Natural killer cell treated with Interleukin-12 subunit alpha and Interleukin-12 subunit beta and Interleukin-15 and Interleukin-18, amount 100 ng/mL, for 72 hours (primary cell): ENCODE measurements at regions not wholly inside any gene's neighbourhood (a gene's known extent, or its start where the extent isn't known, plus 50 kb on each side); places are given as distances from the start of the nearest gene placed in this dataset.

Experiments
- ATAC-seq, 2 donors: fragments of 150-1000 bp; cut with Tn5 transposase in 1 of 2; sonication (Bioruptor Pico), chemical (Tn5 transposase) in 1 of 2; 2 replicates each; pipeline ENCODE4 v1.10.0; 2021
- DNase-seq: peaks from one replicate; pipeline ENCODE4 v3.0.0; 2022; ENCODE audit warnings: low spot score
- H3K27ac Mint-ChIP-seq, 2 donors: 1 replicate in 1 of 2; 2 replicates in 1 of 2; pipeline ENCODE4 v1.8.0; 2022; ENCODE audit warnings: mixed read lengths in 2 of 2, mild to moderate bottlenecking in 1 of 2, moderate library complexity in 1 of 2
- H3K27me3 Mint-ChIP-seq, 2 donors: 1 replicate in 1 of 2; 2 replicates in 1 of 2; pipeline ENCODE4 v1.8.0; 2022; ENCODE audit warnings: mixed read lengths in 2 of 2
- H3K36me3 Mint-ChIP-seq: one replicate; pipeline ENCODE4 v1.8.0; 2022; ENCODE audit warnings: mixed read lengths
- H3K4me1 Mint-ChIP-seq, 2 donors: 1 replicate in 1 of 2; 2 replicates in 1 of 2; pipeline ENCODE4 v1.8.0; 2022; ENCODE audit warnings: low read depth in 2 of 2, mixed read lengths in 2 of 2, mild to moderate bottlenecking in 1 of 2
- H3K4me3 Mint-ChIP-seq: one replicate; pipeline ENCODE4 v1.8.0; 2022; ENCODE audit warnings: mixed read lengths
- H3K9me3 Mint-ChIP-seq: 2 replicates; pipeline ENCODE4 v1.8.0; 2022; ENCODE audit warnings: mixed read lengths

GRCh38 chr15:34700891-34701427 is 53.8 kb downstream of the GJD2 start:
- H3K27me3 Mint-ChIP-seq, result peaks cover 3 to 36% of the 10 kb centered on the region in 2 donors
- ATAC-seq (no peak), DNase-seq (no peak)
- H3K4me1 Mint-ChIP-seq, result peaks cover 8 to 11% of the 10 kb centered on the region in 2 donors
- H3K27ac Mint-ChIP-seq, result no peak overlapping the region
- no peak overlapping the region for H3K4me3 Mint-ChIP-seq
- H3K9me3 Mint-ChIP-seq, result peaks cover 2% of the 10 kb centered on the region
- no peaks in the 10 kb centered on the region for H3K36me3 Mint-ChIP-seq

- H3K9me3 Mint-ChIP-seq, result peaks cover 2% of the 10 kb centered on the region
- DNase-seq, result no peak
- H3K27me3 Mint-ChIP-seq, result peaks cover 3 to 33% of the 10 kb centered on the region in 2 donors
- no peak for ATAC-seq
- no peak overlapping the region for H3K27ac Mint-ChIP-seq
- H3K36me3 Mint-ChIP-seq, result no peaks in the 10 kb centered on the region
- H3K4me3 Mint-ChIP-seq, result no peak overlapping the region
- H3K4me1 Mint-ChIP-seq, result peaks cover 8 to 14% of the 10 kb centered on the region in 2 donors
Measured at GRCh38 chr15:34699968-34700640, 54.7 kb downstream of the GJD2 start.

GRCh38 chr15:34696506-34696905 is 58.3 kb downstream of the GJD2 start:
- ATAC-seq (peak; percentile 51 to 83), DNase-seq (no peak)
- Mint-ChIP-seq H3K4me1 (peaks cover 8 to 18% of the 10 kb centered on the region in 2 donors), H3K27ac (peak overlapping the region in 1 of 2 donors; percentile 42), H3K4me3 (no peak overlapping the region), H3K9me3 (peaks cover 2% of the 10 kb centered on the region), H3K27me3 (peaks cover 0 to 18% of the 10 kb centered on the region in 2 donors), H3K36me3 (no peaks in the 10 kb centered on the region)

- Mint-ChIP-seq H3K27me3 (peaks cover 0 to 29% of the 10 kb centered on the region in 2 donors), H3K4me3 (no peak overlapping the region), H3K36me3 (no peaks in the 10 kb centered on the region), H3K27ac (no peak overlapping the region), H3K9me3 (peaks cover 3% of the 10 kb centered on the region), H3K4me1 (peaks cover 15 to 27% of the 10 kb centered on the region in 2 donors)
- DNase-seq (no peak), ATAC-seq (no peak)
Measured at GRCh38 chr15:34693053-34693744, 61.6 kb downstream of the GJD2 start.

- Mint-ChIP-seq H3K9me3 (peaks cover 3% of the 10 kb centered on the region), H3K36me3 (no peaks in the 10 kb centered on the region), H3K4me3 (no peak overlapping the region), H3K27ac (peak overlapping the region in 1 of 2 donors; percentile 23), H3K4me1 (peaks cover 8 to 16% of the 10 kb centered on the region in 2 donors), H3K27me3 (peaks cover 6 to 36% of the 10 kb centered on the region in 2 donors)
- DNase-seq (no peak), ATAC-seq (peak in 1 of 2 donors; percentile 62)
Measured at GRCh38 chr15:34691034-34691433, 63.8 kb downstream of the GJD2 start.

GRCh38 chr15:34688699-34689098 is 66.1 kb downstream of the GJD2 start:
- no peak for DNase-seq
- Mint-ChIP-seq H3K4me3 (no peak overlapping the region), H3K36me3 (no peaks in the 10 kb centered on the region), H3K27me3 (peaks cover 9 to 46% of the 10 kb centered on the region in 2 donors), H3K9me3 (peaks cover 3% of the 10 kb centered on the region), H3K27ac (no peak overlapping the region), H3K4me1 (peaks cover 7 to 9% of the 10 kb centered on the region in 2 donors)
- ATAC-seq, result no peak

GRCh38 chr15:34684351-34684750 is 70.4 kb downstream of the GJD2 start:
- Mint-ChIP-seq H3K4me3 (no peak overlapping the region), H3K9me3 (peaks cover 3% of the 10 kb centered on the region), H3K27me3 (peaks cover 13 to 29% of the 10 kb centered on the region in 2 donors), H3K4me1 (no peaks in the 10 kb centered on the region), H3K36me3 (no peaks in the 10 kb centered on the region), H3K27ac (no peak overlapping the region)
- no peak for DNase-seq
- no peak for ATAC-seq

- Mint-ChIP-seq H3K4me1 (no peaks in the 10 kb centered on the region), H3K4me3 (no peak overlapping the region), H3K27ac (no peak overlapping the region), H3K9me3 (no peaks in the 10 kb centered on the region), H3K36me3 (no peaks in the 10 kb centered on the region), H3K27me3 (peaks cover 13 to 24% of the 10 kb centered on the region in 2 donors)
- ATAC-seq (no peak), DNase-seq (no peak)
Measured at GRCh38 chr15:34682674-34683073, 72.1 kb downstream of the GJD2 start.

GRCh38 chr15:34679291-34679690 is 75.5 kb downstream of the GJD2 start:
- DNase-seq, result no peak
- Mint-ChIP-seq H3K36me3 (no peaks in the 10 kb centered on the region), H3K27ac (no peak overlapping the region), H3K4me3 (no peak overlapping the region), H3K9me3 (no peaks in the 10 kb centered on the region), H3K27me3 (peaks cover 8 to 9% of the 10 kb centered on the region in 2 donors), H3K4me1 (no peaks in the 10 kb centered on the region)
- no peak for ATAC-seq

- Mint-ChIP-seq H3K9me3 (no peaks in the 10 kb centered on the region), H3K4me1 (no peaks in the 10 kb centered on the region), H3K27ac (no peak overlapping the region), H3K36me3 (no peaks in the 10 kb centered on the region), H3K4me3 (no peak overlapping the region), H3K27me3 (peaks cover 29 to 39% of the 10 kb centered on the region in 2 donors)
- DNase-seq (no peak), ATAC-seq (no peak)
Measured at GRCh38 chr15:34673241-34673640, 81.6 kb downstream of the GJD2 start.

GRCh38 chr15:34665498-34666116 is 82.2 kb upstream of the GOLGA8B start:
- ATAC-seq (no peak), DNase-seq (no peak)
- no peak overlapping the region for H3K4me3 Mint-ChIP-seq
- H3K27ac Mint-ChIP-seq, result no peak overlapping the region
- no peaks in the 10 kb centered on the region for H3K4me1 Mint-ChIP-seq
- H3K36me3 Mint-ChIP-seq, result no peaks in the 10 kb centered on the region
- H3K27me3 Mint-ChIP-seq, result peaks cover 22 to 41% of the 10 kb centered on the region in 2 donors
- H3K9me3 Mint-ChIP-seq, result no peaks in the 10 kb centered on the region

- DNase-seq (no peak), ATAC-seq (no peak)
- Mint-ChIP-seq H3K4me3 (no peak overlapping the region), H3K9me3 (no peaks in the 10 kb centered on the region), H3K4me1 (no peaks in the 10 kb centered on the region), H3K36me3 (no peaks in the 10 kb centered on the region), H3K27me3 (peaks cover 25 to 46% of the 10 kb centered on the region in 2 donors), H3K27ac (no peak overlapping the region)
Measured at GRCh38 chr15:34664418-34664817, 81.0 kb upstream of the GOLGA8B start.

- Mint-ChIP-seq H3K4me3 (no peak overlapping the region), H3K4me1 (no peaks in the 10 kb centered on the region), H3K27me3 (peaks cover 22 to 44% of the 10 kb centered on the region in 2 donors), H3K27ac (no peak overlapping the region), H3K36me3 (no peaks in the 10 kb centered on the region), H3K9me3 (no peaks in the 10 kb centered on the region)
- DNase-seq (no peak), ATAC-seq (no peak)
Measured at GRCh38 chr15:34663101-34663500, 79.7 kb upstream of the GOLGA8B start.

GRCh38 chr15:34659056-34659455 is 75.6 kb upstream of the GOLGA8B start:
- no peaks in the 10 kb centered on the region for H3K4me1 Mint-ChIP-seq
- ATAC-seq (no peak), DNase-seq (no peak)
- H3K27me3 Mint-ChIP-seq, result peaks cover 33 to 50% of the 10 kb centered on the region in 2 donors
- no peak overlapping the region for H3K4me3 Mint-ChIP-seq
- H3K9me3 Mint-ChIP-seq, result no peaks in the 10 kb centered on the region
- no peak overlapping the region for H3K27ac Mint-ChIP-seq
- no peaks in the 10 kb centered on the region for H3K36me3 Mint-ChIP-seq
